GM18505 (cell line): ENCODE measurements at regions not wholly inside any gene's neighbourhood (a gene's known extent, or its start where the extent isn't known, plus 50 kb on each side); places are given as distances from the start of the nearest gene placed in this dataset.

Experiments
- ATAC-seq: cut with Tn5 transposase; IDR thresholded peaks from one replicate; pipeline ENCODE4 v1.9.1; 2021; ENCODE audit not compliant: unreplicated experiment
- POLR2A ChIP-seq: IDR thresholded peaks from 4 replicates; pipeline ENCODE4 v1.6.1; 2011; ENCODE audit warnings: borderline replicate concordance; ENCODE audit not compliant: insufficient read depth, insufficient read length; ENCODE audit errors: extremely low read depth

GRCh38 chr22:47739291-47740015 lies 977.0 kb downstream of the TBC1D22A start:
- ATAC-seq: no peak
- no peak for TF ChIP-seq POLR2A

- no peak for TF ChIP-seq POLR2A
- no peak for ATAC-seq
Observed at GRCh38 chr22:47738472-47739013, 976.1 kb downstream of the TBC1D22A start.

GRCh38 chr22:47736186-47737034 lies 974.0 kb downstream of the TBC1D22A start:
- ATAC-seq: no peak
- TF ChIP-seq POLR2A: no peak

- TF ChIP-seq POLR2A: no peak
- ATAC-seq: no peak
Observed at GRCh38 chr22:47734511-47734910, 972.1 kb downstream of the TBC1D22A start.

- no peak for TF ChIP-seq POLR2A
Observed at GRCh38 chr22:47727641-47728040, 965.2 kb downstream of the TBC1D22A start.

GRCh38 chr22:47724751-47725150 lies 962.3 kb downstream of the TBC1D22A start:
- ATAC-seq: no peak
- no peak for TF ChIP-seq POLR2A

More at GRCh38 chr22:47727641-47728040, 965.2 kb downstream of the TBC1D22A start:
- no peak for ATAC-seq

- ATAC-seq: no peak
- TF ChIP-seq POLR2A: no peak
Observed at GRCh38 chr22:47724030-47724429, 961.6 kb downstream of the TBC1D22A start.

GRCh38 chr22:47718337-47718736 lies 955.9 kb downstream of the TBC1D22A start:
- TF ChIP-seq POLR2A: no peak
- ATAC-seq: no peak

GRCh38 chr22:47716890-47717615 lies 954.6 kb downstream of the TBC1D22A start:
- no peak for TF ChIP-seq POLR2A
- no peak for ATAC-seq

GRCh38 chr22:47715866-47716578 lies 953.6 kb downstream of the TBC1D22A start:
- no peak for TF ChIP-seq POLR2A
- ATAC-seq: no peak

GRCh38 chr22:47713941-47714340 lies 951.5 kb downstream of the TBC1D22A start:
- TF ChIP-seq POLR2A: no peak
- ATAC-seq: no peak

- ATAC-seq: no peak
- no peak for TF ChIP-seq POLR2A
Observed at GRCh38 chr22:47710135-47710534, 947.7 kb downstream of the TBC1D22A start.
